GM12892 (cell line): ENCODE measurements at regions not wholly inside any gene's neighbourhood (a gene's known extent, or its start where the extent isn't known, plus 50 kb on each side); places are given as distances from the start of the nearest gene placed in this dataset.

Source experiments
- POLR2A ChIP-seq: IDR thresholded peaks from 2 replicates; pipeline ENCODE4 v1.6.1; 2011; ENCODE audit warnings: low read depth, low read length, control low read depth
- POLR2AphosphoS5 ChIP-seq: IDR thresholded peaks from 2 replicates; pipeline ENCODE4 v1.6.1; 2011; ENCODE audit warnings: low read depth, low read length, control low read depth
- TAF1 ChIP-seq: IDR thresholded peaks from 2 replicates; pipeline ENCODE4 v1.6.1; 2011; ENCODE audit warnings: low read depth, mild to moderate bottlenecking, control low read depth, low read length, borderline replicate concordance

- no peak for TF ChIP-seq TAF1
- TF ChIP-seq POLR2A, result no peak
- TF ChIP-seq POLR2AphosphoS5, result no peak
Measured at GRCh38 chr1:114208106-114208505, 54.4 kb upstream of the SYT6 start.
